Anterior cingulate cortex (tissue), 58 donors: ENCODE measurements at regions not wholly inside any gene's neighbourhood (a gene's known extent, or its start where the extent isn't known, plus 50 kb on each side); places are given as distances from the start of the nearest gene placed in this dataset.

Source experiments
- DNase-seq, 58 donors: peaks; one replicate each; lab custom pipeline; 2025; lab: John Stamatoyannopoulos, UW

- no peak for DNase-seq
These were observed 55.0 kb downstream of the TMEM30B start for GRCh38 chr14:61226015-61226654.

DNA sequence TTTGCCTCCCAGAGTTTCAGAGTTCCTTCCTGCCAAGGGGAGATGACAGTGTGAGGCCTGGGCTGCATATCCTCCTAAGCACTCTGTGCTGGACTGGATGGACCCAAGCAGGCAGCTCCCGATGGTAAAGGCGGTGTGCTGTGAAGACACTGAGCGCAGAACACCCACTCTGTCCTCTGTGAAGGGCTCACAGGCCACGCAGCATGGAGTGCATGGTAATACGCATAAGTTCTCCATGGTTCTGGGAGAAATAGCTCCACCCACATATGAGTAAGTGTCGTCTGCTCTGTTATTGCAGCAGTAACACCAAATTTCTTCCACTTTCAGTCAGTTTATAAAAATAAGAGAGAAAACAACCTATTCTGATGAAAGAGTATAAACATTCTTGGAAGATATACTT, 55.8 kb downstream of the TMEM30B start:
- peak in 10 of 58 donors; percentile 1 to 44 (median 4) for DNase-seq

DNA sequence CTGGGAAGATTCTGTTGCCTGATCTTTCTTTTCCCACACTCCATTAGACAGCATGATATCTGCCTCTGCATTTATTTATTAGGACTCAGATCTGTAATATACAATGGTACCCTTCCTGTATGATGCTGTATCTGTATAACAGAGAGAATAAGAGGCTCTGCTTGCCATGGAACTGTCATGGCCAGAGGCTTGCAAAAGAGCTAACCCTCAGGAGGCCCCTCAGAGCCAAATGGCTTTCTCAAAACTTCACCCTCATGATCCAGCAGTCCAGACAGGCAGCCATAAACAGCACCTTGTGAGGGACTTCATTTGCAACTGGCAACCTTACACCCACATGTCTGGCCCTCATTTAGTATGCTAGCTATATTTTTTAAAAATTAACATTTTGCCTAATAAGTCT, 57.6 kb downstream of the TMEM30B start:
- DNase-seq, result no peak

DNA sequence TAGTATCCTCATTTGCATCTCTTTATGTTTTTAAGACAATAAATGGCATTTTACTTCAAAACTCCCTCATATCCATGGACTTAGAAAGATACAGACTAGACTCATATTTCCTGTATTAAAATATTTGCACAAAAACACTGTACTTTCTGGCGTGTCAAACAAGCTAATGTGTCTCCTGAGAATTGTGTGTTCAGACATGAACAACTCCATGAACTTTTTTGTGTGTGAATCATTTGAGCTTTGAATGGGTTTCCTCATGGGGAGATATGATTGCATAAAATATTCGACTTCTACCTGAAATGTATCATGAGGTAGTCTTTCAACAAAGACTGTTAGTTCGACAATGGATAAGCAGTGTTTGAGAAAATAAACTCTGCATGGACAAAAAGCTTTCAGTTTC, 58.8 kb downstream of the TMEM30B start:
- no peak for DNase-seq

DNA sequence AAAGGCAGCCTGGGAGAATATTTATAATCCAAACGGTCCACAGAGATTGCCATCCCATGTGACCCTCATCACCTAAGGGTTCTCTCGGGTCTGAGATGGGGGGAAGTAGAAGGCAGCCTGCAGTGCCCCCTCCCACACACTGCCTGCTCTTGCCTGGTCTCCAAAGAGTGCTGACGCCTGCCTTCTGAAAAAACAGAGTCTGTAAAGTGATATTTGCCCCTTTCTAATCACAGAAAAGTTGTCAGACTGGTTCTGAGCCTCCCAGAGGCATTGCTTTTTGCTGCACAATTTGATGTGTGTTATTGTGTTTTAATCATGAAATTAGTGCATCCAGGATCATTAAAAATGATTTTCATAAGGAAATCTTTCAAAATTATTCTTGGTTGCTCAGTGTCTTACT, 59.2 kb downstream of the TMEM30B start:
- DNase-seq, result no peak

DNA sequence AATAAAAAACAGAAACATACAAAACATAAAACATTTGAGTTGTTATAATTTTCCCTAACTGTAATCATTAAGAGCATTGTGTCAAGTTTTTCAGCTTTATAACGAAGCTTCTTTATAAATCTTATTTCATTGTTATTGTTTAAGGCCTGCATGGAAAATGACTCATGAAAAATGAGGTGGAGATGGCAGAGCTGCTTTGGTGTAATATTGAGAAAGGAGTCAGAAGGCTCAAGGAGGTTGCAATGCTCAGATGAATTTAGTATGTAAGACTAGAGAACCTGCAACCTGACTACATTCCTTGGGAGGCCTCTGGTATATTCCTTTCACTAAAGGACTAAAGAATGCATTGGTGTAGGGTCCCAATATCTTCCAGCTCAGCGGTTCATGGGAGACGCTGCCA, 61.5 kb downstream of the TMEM30B start:
- no peak for DNase-seq

- DNase-seq, result no peak
These were observed 61.9 kb downstream of the TMEM30B start for GRCh38 chr14:61219256-61219655.

- no peak for DNase-seq
These were observed 62.4 kb downstream of the TMEM30B start for GRCh38 chr14:61218767-61219166.

DNA sequence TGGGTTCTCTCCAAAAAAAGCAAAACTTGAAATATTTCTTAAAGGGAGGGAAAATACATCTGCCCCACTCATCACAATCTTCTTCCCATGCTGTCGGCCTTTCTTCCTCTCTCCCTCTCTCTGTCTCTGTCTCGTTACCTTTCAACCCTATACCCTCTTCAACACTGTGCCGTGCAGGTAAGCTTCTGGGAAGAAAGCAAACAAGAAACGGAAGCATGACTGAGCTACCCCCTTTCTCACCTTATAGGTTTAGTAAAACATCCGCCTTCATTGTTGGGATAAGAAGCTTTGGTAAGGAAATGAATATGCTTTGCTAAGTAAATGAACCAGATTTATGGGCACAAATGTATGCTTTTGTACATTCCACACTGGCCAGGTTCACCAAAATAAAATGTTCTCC, 63.0 kb downstream of the TMEM30B start:
- no peak for DNase-seq

DNA sequence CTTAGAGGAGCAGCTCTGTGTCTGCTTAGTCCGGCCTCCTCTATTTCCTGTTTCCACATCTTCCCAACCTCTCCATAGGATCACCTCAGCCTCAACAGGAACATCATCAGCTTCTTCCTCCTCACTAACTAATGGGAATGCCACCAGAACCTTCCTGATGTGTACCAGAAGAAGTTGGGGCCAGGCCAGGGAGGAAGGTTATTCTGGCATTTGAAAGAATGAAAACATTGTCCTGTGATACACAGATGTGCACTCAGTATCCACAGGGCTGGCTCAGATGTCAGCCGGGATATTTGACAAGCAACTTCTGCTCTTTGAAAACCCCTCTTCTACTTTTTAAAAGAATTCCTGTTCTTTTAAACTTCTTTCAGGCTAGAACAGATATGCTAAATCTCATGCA, 63.6 kb downstream of the TMEM30B start:
- DNase-seq, result no peak

DNA sequence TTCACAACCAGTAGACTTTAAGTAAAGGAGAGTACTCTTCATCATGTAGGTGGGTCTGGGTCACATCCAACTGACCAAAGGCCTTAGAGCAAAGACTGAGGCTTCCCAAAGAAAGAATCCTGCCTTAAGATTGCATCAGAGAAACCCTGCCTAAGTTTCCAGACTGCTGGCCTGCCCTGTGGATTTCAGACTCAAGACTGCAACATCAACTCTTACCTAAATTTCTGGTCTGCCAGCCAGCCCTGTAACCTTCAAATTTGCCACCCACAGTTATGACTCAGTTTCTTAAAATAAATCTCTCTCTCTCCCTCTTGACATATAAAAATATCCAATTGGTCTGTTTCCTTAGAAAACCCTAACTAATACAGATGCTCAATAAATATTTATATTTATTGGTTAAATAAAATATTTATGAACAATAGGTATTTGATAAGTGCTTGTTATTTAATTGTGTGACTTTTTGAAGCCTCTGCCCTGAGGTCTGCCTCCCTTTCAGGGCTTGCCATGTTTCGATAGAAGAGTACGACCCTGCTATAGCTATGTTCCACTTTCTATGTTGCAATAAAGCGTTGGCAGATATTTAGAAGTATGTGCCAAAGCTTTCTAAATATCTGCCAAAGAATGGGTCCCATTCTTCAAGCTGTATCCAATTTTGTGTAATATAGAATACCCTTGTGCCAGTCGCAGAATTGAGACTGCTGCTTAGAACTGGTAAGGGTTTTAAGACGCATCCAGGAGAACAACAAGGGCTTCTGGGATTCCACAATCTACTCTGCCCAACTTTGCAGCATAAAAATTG, 65.7 kb downstream of the TMEM30B start:
- no peak for DNase-seq

DNA sequence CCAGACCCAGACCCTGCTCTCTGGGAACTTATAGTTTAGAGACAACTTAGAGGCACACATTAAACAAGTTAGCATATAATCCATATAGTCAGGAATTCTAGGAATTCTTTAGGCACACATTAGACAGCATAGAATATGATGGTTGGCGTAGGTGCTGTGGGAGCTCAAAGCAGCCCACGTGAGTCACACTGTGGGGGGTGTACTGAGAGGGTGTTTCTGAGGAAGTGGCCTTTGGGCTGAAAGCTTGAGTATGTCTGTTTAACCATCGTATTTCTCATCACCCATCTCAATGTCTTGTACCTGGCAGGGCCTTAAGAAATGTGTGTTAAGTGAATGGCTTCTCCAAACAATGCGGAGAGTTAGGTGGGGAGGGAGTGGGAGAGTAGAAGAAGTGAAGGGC, 67.2 kb downstream of the TMEM30B start:
- DNase-seq, result no peak

- no peak for DNase-seq
These were observed 67.9 kb downstream of the TMEM30B start for GRCh38 chr14:61213191-61213621.

DNA sequence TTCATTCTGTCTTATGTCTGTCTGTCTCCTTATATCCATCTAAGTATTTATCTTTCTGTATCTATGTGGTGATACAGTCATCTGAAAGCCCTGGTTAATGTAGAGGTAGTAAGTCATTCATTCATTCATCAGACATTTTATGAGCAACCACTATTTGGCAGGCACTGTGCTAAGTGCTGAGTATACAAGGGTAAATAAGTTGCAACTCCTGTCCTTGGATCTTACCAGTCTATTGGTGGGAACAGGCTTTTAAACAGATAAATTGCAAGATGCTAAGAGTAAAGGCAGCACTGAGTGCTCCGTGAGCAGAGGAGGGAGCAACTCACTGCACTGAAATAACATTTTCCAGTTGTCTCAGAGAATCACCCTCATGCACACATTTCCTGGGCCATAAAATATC, 68.6 kb downstream of the TMEM30B start:
- no peak for DNase-seq

GRCh38 chr14:61211476-61212255, 69.5 kb downstream of the TMEM30B start:
- DNase-seq, result no peak

DNA sequence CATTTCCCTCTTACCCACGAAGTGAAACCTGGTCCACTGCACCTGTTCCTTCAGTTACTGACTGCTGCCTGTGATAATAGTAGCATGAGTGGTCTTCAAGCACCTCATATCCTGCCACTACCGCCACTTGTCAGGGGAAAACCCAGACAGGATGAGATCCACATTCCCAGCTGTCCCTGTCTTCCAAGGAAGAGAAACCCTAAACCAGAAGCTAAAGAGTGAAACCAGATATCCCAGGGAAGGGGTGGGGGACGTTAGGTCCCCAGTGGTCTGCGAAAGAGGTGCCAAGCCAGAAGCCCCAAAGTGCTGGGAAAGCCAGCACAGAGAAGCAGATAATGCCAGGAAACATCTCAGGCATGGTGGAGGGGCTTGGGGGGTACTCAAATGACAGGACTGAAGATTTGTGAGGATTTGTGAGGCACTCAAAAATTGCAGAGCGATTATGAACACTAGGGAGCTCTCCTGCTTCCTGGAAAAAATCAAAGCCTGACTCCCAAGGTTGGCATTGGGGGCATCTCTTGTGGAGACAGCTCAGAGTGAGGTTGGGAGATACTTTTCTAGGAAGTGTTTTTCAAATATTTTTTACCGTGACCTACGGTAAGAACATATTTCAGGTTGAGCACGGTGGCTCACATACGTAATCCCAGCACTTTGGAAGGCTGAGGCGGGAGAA, 77.9 kb downstream of the TMEM30B start:
- DNase-seq, result no peak

DNA sequence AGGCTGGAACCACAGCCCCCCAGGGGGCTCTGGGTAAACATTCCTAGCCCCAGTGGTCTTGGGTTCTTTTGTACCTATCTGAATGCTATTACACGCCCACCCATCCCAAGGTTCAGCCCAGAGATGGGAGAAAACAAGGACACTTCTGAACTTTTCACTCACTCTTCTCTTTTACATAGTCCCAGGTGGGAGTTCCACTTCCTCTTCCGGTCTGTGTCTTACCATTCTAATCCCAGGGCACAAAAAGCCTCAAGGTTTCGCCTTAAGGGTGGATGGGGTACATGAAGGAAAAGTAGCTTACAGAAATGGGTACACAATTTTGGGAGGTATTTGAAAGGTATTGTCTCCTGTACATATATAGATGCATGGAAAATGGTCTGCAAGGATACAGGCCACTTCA, 79.0 kb downstream of the TMEM30B start:
- no peak for DNase-seq

GRCh38 chr14:61201171-61201570, 80.0 kb downstream of the TMEM30B start:
- no peak for DNase-seq

GRCh38 chr14:61197416-61197815, 83.7 kb downstream of the TMEM30B start:
- no peak for DNase-seq

- no peak for DNase-seq
These were observed 84.3 kb downstream of the TMEM30B start for GRCh38 chr14:61196792-61197191.

GRCh38 chr14:61196034-61196433, 85.1 kb downstream of the TMEM30B start:
- no peak for DNase-seq
